Right lobe of liver (tissue), 4 donors: ENCODE measurements at regions not wholly inside any gene's neighbourhood (a gene's known extent, or its start where the extent isn't known, plus 50 kb on each side); places are given as distances from the start of the nearest gene placed in this dataset.

Experiments
- POLR2A ChIP-seq: fragments of 450-650 bp; IDR thresholded peaks from one replicate; pipeline ENCODE4 v1.6.1; 2017; ENCODE audit warnings: antibody characterized with exemption, mild to moderate bottlenecking
- TF ChIP-seq, protein P1 (sequence below), 4 donors: fragments of 200-600 bp in 3 of 4; fragments of 450-650 bp in 1 of 4; IDR thresholded peaks; one replicate each; pipeline versions ENCODE4 v1.5.1 to v1.8.0; 2016 to 2022; ENCODE audit warnings: antibody characterized with exemption in 4 of 4, mild to moderate bottlenecking in 2 of 4
- donor health status: DM: no; HTN: no; CAD: no.
- donor health status: DM: no; HTN: no; CAD: no.
- donor health status: DM: no; HTN: yes; CAD: no.

DNA sequence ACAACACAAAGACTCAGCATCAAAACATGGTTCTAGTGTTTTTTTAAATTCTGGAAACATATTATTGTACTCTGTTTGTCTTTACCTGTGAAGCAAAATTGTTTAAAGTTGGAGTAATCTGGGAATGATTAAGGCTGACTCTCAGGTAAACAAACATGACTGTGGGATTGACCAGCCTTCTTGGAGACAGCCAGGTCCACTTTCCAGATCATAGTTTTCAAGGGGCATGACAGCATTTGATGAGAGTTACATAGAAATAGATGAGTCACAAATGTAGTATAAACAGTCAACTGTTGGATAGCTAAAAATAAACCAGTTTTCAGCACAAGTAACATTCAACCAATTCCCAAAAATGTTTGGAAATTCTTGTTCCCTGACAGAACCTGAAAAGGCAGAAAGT lies 1680.9 kb downstream of the OLFM4 start:
- no peak for TF ChIP-seq POLR2A
- TF ChIP-seq, protein P1, sequence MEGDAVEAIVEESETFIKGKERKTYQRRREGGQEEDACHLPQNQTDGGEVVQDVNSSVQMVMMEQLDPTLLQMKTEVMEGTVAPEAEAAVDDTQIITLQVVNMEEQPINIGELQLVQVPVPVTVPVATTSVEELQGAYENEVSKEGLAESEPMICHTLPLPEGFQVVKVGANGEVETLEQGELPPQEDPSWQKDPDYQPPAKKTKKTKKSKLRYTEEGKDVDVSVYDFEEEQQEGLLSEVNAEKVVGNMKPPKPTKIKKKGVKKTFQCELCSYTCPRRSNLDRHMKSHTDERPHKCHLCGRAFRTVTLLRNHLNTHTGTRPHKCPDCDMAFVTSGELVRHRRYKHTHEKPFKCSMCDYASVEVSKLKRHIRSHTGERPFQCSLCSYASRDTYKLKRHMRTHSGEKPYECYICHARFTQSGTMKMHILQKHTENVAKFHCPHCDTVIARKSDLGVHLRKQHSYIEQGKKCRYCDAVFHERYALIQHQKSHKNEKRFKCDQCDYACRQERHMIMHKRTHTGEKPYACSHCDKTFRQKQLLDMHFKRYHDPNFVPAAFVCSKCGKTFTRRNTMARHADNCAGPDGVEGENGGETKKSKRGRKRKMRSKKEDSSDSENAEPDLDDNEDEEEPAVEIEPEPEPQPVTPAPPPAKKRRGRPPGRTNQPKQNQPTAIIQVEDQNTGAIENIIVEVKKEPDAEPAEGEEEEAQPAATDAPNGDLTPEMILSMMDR (IDR thresholded peaks at IDR 0.05) = no peak
